22Rv1 (cell line): ENCODE measurements at regions not wholly inside any gene's neighbourhood (a gene's known extent, or its start where the extent isn't known, plus 50 kb on each side); places are given as distances from the start of the nearest gene placed in this dataset.

Experiments used
- CTCF ChIP-seq: fragments of 450-650 bp; IDR thresholded peaks from 2 replicates; pipeline ENCODE4 v1.5.1; 2017; ENCODE audit warnings: mild to moderate bottlenecking
- ZFX ChIP-seq: fragments of 450-650 bp; IDR thresholded peaks from 2 replicates; pipeline ENCODE4 v1.6.1; 2017; ENCODE audit warnings: antibody characterized with exemption, borderline replicate concordance

DNA sequence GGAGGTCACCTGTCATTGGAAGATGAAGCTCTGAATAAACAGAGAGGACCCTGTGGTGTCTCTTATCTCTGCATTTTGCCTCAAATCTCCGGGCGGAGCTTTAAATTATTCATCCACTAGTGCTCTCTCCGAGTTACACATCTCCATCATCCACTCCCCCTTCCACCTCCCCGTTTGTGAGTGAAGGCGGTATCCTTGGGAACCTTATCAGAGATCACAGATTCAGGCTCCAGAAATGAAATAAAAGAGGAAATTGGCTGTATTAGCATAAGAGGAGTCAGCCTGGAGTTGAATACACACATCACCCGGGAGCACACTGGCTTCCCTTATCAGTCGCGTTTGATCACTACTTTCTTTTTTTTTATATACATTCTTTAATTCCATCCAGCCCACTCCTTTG, 1184.8 kb downstream of the GATA3 start:
- TF ChIP-seq CTCF (no peak), ZFX (no peak)
